GM18951 (cell line): ENCODE measurements at regions not wholly inside any gene's neighbourhood (a gene's known extent, or its start where the extent isn't known, plus 50 kb on each side); places are given as distances from the start of the nearest gene placed in this dataset.
"Not testable (repeated sequence)": the region's sequence is repeated elsewhere in the genome, so short reads cannot be mapped to it uniquely, and the experiment has no call there.

ENCODE experiments used
- POLR2A ChIP-seq: IDR thresholded peaks from 4 replicates; pipeline ENCODE4 v1.6.1; 2011; ENCODE audit warnings: mild to moderate bottlenecking; ENCODE audit not compliant: insufficient read length, insufficient read depth; ENCODE audit errors: extremely low read depth
- in situ Hi-C: fragments of 300-500 bp; cut with MboI; formaldehyde crosslinking; loops from one replicate; pipeline ENCODE4 v1.12.0; 2022; ENCODE audit warnings: low sequenced_read_pairs, mixed read lengths, inconsistent platforms; ENCODE audit not compliant: unreplicated experiment

DNA sequence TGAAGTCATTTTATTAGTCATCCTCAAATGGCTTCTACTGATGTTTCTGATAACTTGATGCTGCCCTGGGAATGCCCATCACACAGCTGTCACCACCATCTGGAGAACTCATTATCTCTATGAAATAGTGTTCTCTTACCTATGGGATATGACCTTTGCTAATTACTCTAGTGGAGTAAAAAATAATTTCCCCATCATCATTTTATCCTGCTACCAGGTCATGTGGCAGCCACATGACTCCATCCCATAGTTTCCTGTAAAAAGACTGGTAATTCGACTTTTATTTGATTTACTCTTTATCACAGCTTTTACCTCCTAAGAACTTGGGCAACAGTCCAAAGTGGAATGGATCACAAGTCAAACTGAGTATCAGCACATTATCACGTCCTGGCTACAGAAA is 76.1 kb upstream of the USP25 start:
- TF ChIP-seq POLR2A: no peak
- in situ Hi-C loops: no loop called here

DNA sequence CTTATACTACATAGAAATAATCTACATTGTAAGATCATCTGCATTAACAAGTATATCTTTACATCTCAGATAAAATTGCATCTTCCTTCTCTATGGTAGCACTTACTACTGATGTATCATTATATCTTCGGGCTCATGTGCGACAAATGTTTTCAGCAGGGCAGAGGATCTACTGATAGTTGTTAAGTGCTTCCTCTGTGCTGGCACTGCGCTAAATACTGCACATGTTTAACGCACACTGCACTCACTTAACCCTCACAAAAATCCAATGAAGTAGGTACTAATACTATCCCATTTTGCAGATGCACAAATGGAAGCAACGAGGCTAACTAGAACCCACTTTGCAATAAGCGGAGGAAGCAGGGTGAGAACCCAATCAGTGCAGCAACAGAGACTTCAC is 75.6 kb upstream of the USP25 start:
- in situ Hi-C loops: no loop called here
- no peak for TF ChIP-seq POLR2A

DNA sequence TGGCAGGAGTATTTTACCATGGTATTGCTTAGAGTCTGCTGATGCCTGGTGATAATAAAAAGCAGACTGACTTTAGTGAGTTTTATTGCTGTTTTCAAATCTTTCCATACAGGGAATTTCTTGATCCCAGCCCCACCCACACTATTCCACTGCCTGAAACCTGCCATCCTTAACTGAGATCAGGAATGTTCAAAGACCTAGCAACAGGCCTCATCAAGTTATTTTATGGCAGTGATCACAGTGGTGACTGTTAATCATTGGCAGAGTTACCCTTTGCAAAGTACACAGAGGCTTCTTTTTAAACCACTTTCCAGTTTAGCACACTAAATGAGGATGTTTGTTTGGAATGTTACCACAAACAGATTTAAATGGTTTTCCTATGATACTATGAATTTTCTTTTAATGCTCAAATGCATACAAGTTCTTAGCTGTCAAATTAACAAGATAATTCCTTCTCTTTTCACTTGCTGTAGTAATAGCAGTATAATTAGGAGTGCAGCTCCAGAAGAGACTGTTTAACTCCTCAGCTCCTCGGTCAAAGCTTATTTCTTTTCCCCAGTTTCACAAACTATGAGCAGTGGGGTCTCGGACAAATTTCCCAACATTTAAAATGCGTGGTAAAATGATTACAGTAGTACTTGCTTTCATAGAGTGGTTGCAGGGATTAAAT is 69.9 kb upstream of the USP25 start:
- in situ Hi-C loops: no loop called here
- TF ChIP-seq POLR2A: no peak

DNA sequence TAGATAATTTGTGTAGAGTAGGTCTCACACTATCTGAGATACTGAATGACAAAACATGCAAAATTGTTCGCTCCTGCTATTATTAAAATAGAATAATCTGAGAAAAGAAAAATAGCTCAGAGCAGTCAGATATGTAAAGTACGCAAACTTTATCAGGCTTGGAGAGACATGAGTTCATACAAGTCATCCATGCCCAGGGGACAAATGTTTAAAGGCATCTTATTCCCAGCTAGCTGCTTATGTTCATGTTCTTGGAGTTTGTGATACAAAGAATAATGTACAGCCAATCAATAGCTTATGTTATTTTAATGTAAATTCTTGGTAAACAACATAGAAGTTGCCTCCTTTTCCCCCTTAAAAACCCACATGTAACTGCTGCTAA is 69.4 kb upstream of the USP25 start:
- in situ Hi-C loops: no loop called here
- TF ChIP-seq POLR2A: no peak

DNA sequence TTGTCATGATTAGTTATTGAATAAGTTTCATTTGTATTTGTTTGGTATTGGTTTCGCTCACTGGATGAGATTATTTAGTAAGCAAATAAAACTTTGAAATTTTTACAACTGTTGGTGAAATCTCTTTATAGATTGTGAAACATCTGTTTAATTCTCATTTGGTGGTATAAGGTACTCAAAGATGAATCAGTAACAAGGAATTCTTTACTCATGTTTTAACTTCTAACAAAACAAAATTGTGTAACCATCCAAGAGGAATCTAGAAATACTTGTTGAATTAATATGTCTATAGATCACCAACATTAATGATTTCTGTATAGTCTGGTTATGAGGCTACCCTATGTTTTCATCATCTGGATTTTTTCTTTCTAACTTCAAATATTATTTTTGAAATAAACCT is 62.8 kb upstream of the USP25 start:
- TF ChIP-seq POLR2A: no peak
- in situ Hi-C loops: no loop called here

DNA sequence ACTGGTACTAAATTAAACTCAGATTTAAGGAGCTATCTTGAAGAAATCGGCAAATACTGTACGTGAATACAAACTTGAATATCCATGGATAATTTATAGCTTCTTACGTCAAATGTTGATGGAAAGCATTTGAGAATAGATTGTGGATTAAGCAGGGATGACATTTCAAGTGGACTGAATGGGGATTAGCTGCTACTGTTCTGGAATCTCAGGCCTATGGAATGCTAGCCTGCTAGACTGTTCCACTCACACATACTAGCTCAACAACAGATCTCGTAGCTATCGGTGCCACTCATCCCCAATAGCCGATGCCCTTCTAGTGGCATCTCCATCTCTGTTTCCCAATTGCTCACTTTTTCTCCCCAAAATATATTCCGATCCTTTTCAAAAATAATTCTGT is 62.0 kb upstream of the USP25 start:
- in situ Hi-C loops: no loop called here

DNA sequence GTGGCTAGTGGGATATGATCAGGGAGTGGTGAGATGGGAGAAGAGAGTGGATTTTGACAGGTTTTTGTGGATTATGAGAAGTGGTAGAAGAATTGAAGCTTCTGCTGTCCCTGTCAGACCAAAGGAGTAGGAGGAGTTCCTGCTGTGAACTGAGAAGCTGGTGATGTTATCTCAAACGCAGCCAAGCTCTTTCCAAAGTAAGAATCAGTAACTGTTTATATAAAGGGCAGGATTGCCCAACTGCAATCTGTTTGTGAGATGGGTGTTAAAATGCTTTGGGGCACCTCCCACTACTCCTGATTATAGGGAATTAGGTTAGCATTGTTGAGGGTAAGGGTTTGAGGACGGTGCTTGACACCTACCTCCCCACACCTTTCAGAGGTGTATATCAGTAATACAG is 60.5 kb upstream of the USP25 start:
- in situ Hi-C loops: no loop called here
- no peak for TF ChIP-seq POLR2A

More for the DNA sequence above, 62.0 kb upstream of the USP25 start:
- TF ChIP-seq POLR2A: no peak

DNA sequence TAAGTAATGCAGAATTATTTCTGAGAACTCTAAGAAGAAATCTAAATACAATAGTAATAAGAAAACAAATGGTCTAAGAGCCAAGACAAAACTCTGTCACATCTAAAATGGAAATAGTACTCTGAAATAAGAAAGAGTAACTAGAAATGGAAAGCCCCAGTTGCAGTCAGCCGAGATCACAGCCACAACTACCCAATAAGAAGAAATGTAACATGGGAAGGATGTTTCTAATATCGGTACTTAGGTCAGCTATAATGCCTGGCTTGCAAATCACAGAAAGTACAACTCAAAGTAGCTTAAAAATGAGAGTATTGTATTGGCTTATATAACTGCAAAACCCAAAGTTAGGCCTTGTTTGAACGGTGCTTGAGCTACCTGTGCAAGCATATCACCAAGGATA is 58.6 kb upstream of the USP25 start:
- in situ Hi-C loops: no loop called here
- no peak for TF ChIP-seq POLR2A

DNA sequence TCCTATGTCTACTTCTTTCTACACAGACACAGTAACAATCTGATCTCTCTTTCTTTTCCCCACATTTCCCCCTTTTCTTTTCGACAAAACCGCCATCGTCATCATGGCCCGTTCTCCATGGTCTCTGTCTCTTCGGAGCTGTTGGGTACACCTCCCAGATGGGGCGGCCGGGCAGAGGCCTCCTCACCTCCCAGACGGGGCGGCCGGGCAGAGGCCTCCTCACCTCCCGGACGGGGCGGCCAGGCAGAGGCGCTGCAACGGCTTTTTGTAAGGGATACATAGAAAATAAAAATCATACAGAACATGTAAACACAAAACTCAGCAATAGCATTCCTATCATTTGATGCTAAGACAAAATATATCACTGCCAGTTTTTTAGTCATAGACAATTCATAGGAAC is 57.2 kb upstream of the USP25 start:
- in situ Hi-C loops: not testable (repeated sequence)

DNA sequence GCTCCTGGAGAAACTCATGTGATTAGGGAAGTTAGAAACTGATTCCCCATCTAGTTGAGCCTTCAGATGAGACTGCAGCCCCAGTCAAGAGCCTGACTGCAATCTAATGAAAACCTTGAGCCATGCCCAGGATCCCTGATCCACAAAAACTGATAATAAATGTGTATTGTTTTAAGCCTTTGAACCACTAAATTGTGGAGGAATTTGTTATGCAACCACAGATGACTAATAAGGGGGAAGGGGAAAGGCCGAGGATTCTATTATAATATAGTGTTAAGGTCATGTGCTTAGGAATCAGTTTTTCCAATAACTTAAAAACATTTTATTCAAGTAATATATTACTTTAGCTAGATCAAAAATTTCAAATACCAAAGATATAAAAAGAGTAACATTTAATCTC is 52.8 kb upstream of the USP25 start:
- TF ChIP-seq POLR2A: no peak
- in situ Hi-C loops: no loop called here

DNA sequence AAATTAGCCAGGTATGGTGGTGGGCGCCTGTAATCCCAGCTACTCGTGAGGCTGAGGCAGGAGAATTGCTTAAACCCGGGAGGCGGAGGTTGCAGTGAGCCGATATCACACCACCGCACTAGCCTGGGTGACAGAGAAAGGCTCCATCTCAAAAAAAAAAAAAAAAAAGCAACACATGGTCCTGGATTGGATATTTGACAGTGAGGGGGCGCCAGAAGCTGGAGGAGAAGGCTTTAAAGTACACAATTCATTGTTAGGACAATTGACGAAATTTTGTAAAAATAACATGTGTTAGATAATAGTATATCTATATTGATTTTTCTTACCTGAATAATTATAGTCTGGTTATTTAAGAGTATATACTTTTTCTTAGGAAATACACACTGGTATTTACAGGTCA is 50.2 kb upstream of the USP25 start:
- in situ Hi-C loops: no loop called here
- no peak for TF ChIP-seq POLR2A
